CD4-positive, CD25-positive, alpha-beta regulatory T cell (primary cell): ENCODE measurements at regions not wholly inside any gene's neighbourhood (a gene's known extent, or its start where the extent isn't known, plus 50 kb on each side); places are given as distances from the start of the nearest gene placed in this dataset.

Experiments used
- ATAC-seq, 2 donors: fragments of 150-1000 bp; cut with Tn5 transposase; one replicate each; pipeline ENCODE4 v1.10.0; 2021; ENCODE audit warnings: low read depth in 2 of 2, moderate number of reproducible peaks in 2 of 2, moderate library complexity in 1 of 2
- DNase-seq, 3 donors: peaks; one replicate each; pipeline versions ENCODE4 v3.0.0 to v3.0.0-alpha.2; 2012 to 2022; ENCODE audit warnings: mixed read lengths in 1 of 3
- H3K27ac ChIP-seq: one replicate; pipeline ENCODE4 v1.7.0; 2013; ENCODE audit warnings: mild to moderate bottlenecking, low read length; ENCODE audit not compliant: insufficient read depth, poor library complexity, severe bottlenecking
- H3K27me3 ChIP-seq: one replicate; pipeline ENCODE4 v1.7.0; 2013; ENCODE audit warnings: low read length; ENCODE audit not compliant: control insufficient read depth, insufficient read depth
- H3K36me3 ChIP-seq: one replicate; pipeline ENCODE4 v1.7.0; 2013; ENCODE audit warnings: mild to moderate bottlenecking, low read length, moderate library complexity; ENCODE audit not compliant: control insufficient read depth, insufficient read depth
- H3K4me1 ChIP-seq: 2 replicates; pipeline ENCODE4 v1.7.0; 2013; ENCODE audit warnings: mild to moderate bottlenecking, low read length; ENCODE audit not compliant: insufficient read depth, control insufficient read depth, poor library complexity, severe bottlenecking
- H3K4me3 ChIP-seq: one replicate; pipeline ENCODE4 v1.7.0; 2013; ENCODE audit warnings: low read depth, mild to moderate bottlenecking, low read length, moderate library complexity
- H3K9me3 ChIP-seq, 2 experiments: 1 replicate in 1 of 2; 2 replicates in 1 of 2; pipeline ENCODE4 v1.7.0; 2013; ENCODE audit warnings: low read length in 2 of 2, mild to moderate bottlenecking in 1 of 2, moderate library complexity in 1 of 2; ENCODE audit not compliant: control insufficient read depth in 2 of 2
- H3K27ac Mint-ChIP-seq, 3 donors: one replicate each; pipeline ENCODE4 v1.8.0; 2020 to 2022; ENCODE audit warnings: mild to moderate bottlenecking in 3 of 3, mixed read lengths in 3 of 3, moderate library complexity in 2 of 3
- H3K27me3 Mint-ChIP-seq: one replicate; pipeline ENCODE4 v1.8.0; 2022; ENCODE audit warnings: mild to moderate bottlenecking, mixed read lengths
- H3K36me3 Mint-ChIP-seq: one replicate; pipeline ENCODE4 v1.8.0; 2020; ENCODE audit warnings: mixed read lengths
- H3K4me1 Mint-ChIP-seq, 4 donors: one replicate each; pipeline ENCODE4 v1.8.0; 2020 to 2022; ENCODE audit warnings: mixed read lengths in 4 of 4, mild to moderate bottlenecking in 1 of 4
- H3K4me3 Mint-ChIP-seq, 4 donors: one replicate each; pipeline ENCODE4 v1.8.0; 2020 to 2022; ENCODE audit warnings: mild to moderate bottlenecking in 4 of 4, mixed read lengths in 4 of 4, moderate library complexity in 3 of 4
- H3K9me3 Mint-ChIP-seq, 7 donors: one replicate each; pipeline ENCODE4 v1.8.0; 2020 to 2022; ENCODE audit warnings: mixed read lengths in 7 of 7, mild to moderate bottlenecking in 3 of 7, moderate library complexity in 2 of 7

- Histone ChIP-seq H3K27me3 (no peaks in the 10 kb centered on the region), H3K4me1 (peaks cover 7% of the 10 kb centered on the region), H3K36me3 (no peaks in the 10 kb centered on the region), H3K4me3 (no peak overlapping the region), H3K27ac (no peak overlapping the region), H3K9me3 (no peaks in the 10 kb centered on the region)
- peak overlapping the region in 2 of 4 donors; percentile 48 to 70 for H3K4me3 Mint-ChIP-seq
- ATAC-seq (no peak), DNase-seq (no peak)
- H3K4me1 Mint-ChIP-seq, result peaks cover 0 to 7% (median under 1%) of the 10 kb centered on the region in 4 donors
- H3K36me3 Mint-ChIP-seq, result no peaks in the 10 kb centered on the region
- H3K9me3 Mint-ChIP-seq, result peaks cover 0 to 2% (median 0%) of the 10 kb centered on the region in 7 donors
- peak overlapping the region in 2 of 3 donors; percentile 1 to 85 for H3K27ac Mint-ChIP-seq
- peaks cover 22% of the 10 kb centered on the region for H3K27me3 Mint-ChIP-seq
Measured at GRCh38 chr1:181190364-181191035, 102.0 kb downstream of the IER5 start.

GRCh38 chr1:181191494-181192040, 103.1 kb downstream of the IER5 start:
- no peaks in the 10 kb centered on the region for H3K9me3 ChIP-seq
- Mint-ChIP-seq H3K36me3 (no peaks in the 10 kb centered on the region), H3K4me3 (no peak overlapping the region), H3K27me3 (peaks cover 26% of the 10 kb centered on the region), H3K4me1 (peaks cover 0 to 7% (median under 1%) of the 10 kb centered on the region in 4 donors), H3K27ac (no peak overlapping the region), H3K9me3 (peaks cover 0 to 2% (median 0%) of the 10 kb centered on the region in 7 donors)
- H3K27me3 ChIP-seq, result no peaks in the 10 kb centered on the region
- peaks cover 7% of the 10 kb centered on the region for H3K4me1 ChIP-seq
- no peak overlapping the region for H3K4me3 ChIP-seq
- no peaks in the 10 kb centered on the region for H3K36me3 ChIP-seq
- ATAC-seq, result no peak
- no peak for DNase-seq
- no peak overlapping the region for H3K27ac ChIP-seq

GRCh38 chr1:181192316-181192715, 103.8 kb downstream of the IER5 start:
- Histone ChIP-seq H3K27me3 (no peaks in the 10 kb centered on the region), H3K4me1 (peaks cover 7% of the 10 kb centered on the region), H3K27ac (no peak overlapping the region), H3K4me3 (no peak overlapping the region), H3K9me3 (no peaks in the 10 kb centered on the region), H3K36me3 (no peaks in the 10 kb centered on the region)
- Mint-ChIP-seq H3K36me3 (no peaks in the 10 kb centered on the region), H3K27me3 (peaks cover 28% of the 10 kb centered on the region), H3K9me3 (peaks cover 0 to 2% (median 0%) of the 10 kb centered on the region in 7 donors), H3K4me3 (no peak overlapping the region), H3K4me1 (peaks cover 0 to 7% (median under 1%) of the 10 kb centered on the region in 4 donors), H3K27ac (no peak overlapping the region)
- ATAC-seq (no peak), DNase-seq (no peak)

GRCh38 chr1:181202986-181203555, 114.6 kb downstream of the IER5 start:
- no peak overlapping the region for H3K4me3 ChIP-seq
- peaks cover 0 to 3% (median 1%) of the 10 kb centered on the region in 4 donors for H3K4me1 Mint-ChIP-seq
- H3K4me1 ChIP-seq, result no peaks in the 10 kb centered on the region
- peaks cover 0 to 7% (median 1%) of the 10 kb centered on the region in 7 donors for H3K9me3 Mint-ChIP-seq
- no peaks in the 10 kb centered on the region for H3K27me3 Mint-ChIP-seq
- H3K36me3 ChIP-seq, result no peaks in the 10 kb centered on the region
- H3K36me3 Mint-ChIP-seq, result no peaks in the 10 kb centered on the region
- DNase-seq (no peak), ATAC-seq (no peak)
- H3K27me3 ChIP-seq, result no peaks in the 10 kb centered on the region
- H3K4me3 Mint-ChIP-seq, result no peak overlapping the region
- H3K27ac Mint-ChIP-seq, result no peak overlapping the region
- no peak overlapping the region for H3K27ac ChIP-seq
- H3K9me3 ChIP-seq, result no peaks in the 10 kb centered on the region

GRCh38 chr1:181204530-181204929, 116.0 kb downstream of the IER5 start:
- ATAC-seq, result no peak
- Histone ChIP-seq H3K36me3 (no peaks in the 10 kb centered on the region), H3K27me3 (no peaks in the 10 kb centered on the region), H3K27ac (no peak overlapping the region), H3K9me3 (no peaks in the 10 kb centered on the region), H3K4me1 (no peaks in the 10 kb centered on the region), H3K4me3 (no peak overlapping the region)
- no peaks in the 10 kb centered on the region for H3K36me3 Mint-ChIP-seq
- peaks cover 0 to 7% (median 1%) of the 10 kb centered on the region in 7 donors for H3K9me3 Mint-ChIP-seq
- DNase-seq, result no peak
- no peak overlapping the region for H3K4me3 Mint-ChIP-seq
- H3K4me1 Mint-ChIP-seq, result peaks cover 0 to 3% (median 1%) of the 10 kb centered on the region in 4 donors
- H3K27ac Mint-ChIP-seq, result no peak overlapping the region
- no peaks in the 10 kb centered on the region for H3K27me3 Mint-ChIP-seq

GRCh38 chr1:181205901-181206300, 117.4 kb downstream of the IER5 start:
- no peaks in the 10 kb centered on the region for H3K9me3 ChIP-seq
- Mint-ChIP-seq H3K27ac (no peak overlapping the region), H3K36me3 (no peaks in the 10 kb centered on the region), H3K9me3 (peaks cover 0 to 7% (median 0%) of the 10 kb centered on the region in 7 donors), H3K4me3 (no peak overlapping the region), H3K27me3 (no peaks in the 10 kb centered on the region), H3K4me1 (peaks cover 0 to 3% (median 1%) of the 10 kb centered on the region in 4 donors)
- no peak overlapping the region for H3K27ac ChIP-seq
- DNase-seq, result no peak
- H3K36me3 ChIP-seq, result no peaks in the 10 kb centered on the region
- no peak for ATAC-seq
- no peaks in the 10 kb centered on the region for H3K4me1 ChIP-seq
- no peaks in the 10 kb centered on the region for H3K27me3 ChIP-seq
- H3K4me3 ChIP-seq, result no peak overlapping the region

GRCh38 chr1:181206513-181206912, 118.0 kb downstream of the IER5 start:
- Mint-ChIP-seq H3K27ac (no peak overlapping the region), H3K4me3 (no peak overlapping the region), H3K4me1 (peaks cover 0 to 3% (median 1%) of the 10 kb centered on the region in 4 donors), H3K36me3 (no peaks in the 10 kb centered on the region), H3K9me3 (peaks cover 0 to 7% (median 0%) of the 10 kb centered on the region in 7 donors), H3K27me3 (peaks cover 5% of the 10 kb centered on the region)
- H3K27me3 ChIP-seq, result no peaks in the 10 kb centered on the region
- ATAC-seq, result no peak
- no peaks in the 10 kb centered on the region for H3K36me3 ChIP-seq
- no peak overlapping the region for H3K27ac ChIP-seq
- no peaks in the 10 kb centered on the region for H3K9me3 ChIP-seq
- no peaks in the 10 kb centered on the region for H3K4me1 ChIP-seq
- no peak overlapping the region for H3K4me3 ChIP-seq
- DNase-seq, result no peak
